ENCODE measurements at regions not wholly inside any gene's neighbourhood (a gene's known extent, or its start where the extent isn't known, plus 50 kb on each side); places are given as distances from the start of the nearest gene placed in this dataset.

DNA sequence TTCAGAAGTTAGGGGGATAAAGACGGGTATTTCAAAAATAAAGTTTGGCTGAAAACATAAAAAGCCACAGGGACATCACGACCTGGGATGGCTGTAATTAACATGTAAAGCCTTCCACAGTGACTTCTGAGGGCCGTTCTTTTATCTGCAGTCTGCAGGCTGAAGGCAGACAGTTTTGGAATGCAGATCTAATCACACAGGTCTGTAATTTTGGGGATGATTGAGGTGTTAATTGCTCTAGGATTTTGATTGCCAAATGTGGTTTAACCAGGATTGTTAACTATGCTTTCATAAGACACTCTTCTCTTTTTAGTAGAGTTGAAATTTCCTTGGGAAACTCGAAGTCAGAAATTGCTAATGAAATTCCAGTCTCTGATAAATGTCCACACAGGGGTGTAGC lies 355.5 kb downstream of the ATP23 start:
- Histone ChIP-seq H3K79me2 (ENCODE audit: insufficient read depth) (no peaks in the 10 kb centered on the region), H3K9ac (no peak overlapping the region), H3F3A (replicated peaks; ENCODE audit: insufficient read depth) (no peaks in the 10 kb centered on the region), H3K4me2 (no peak overlapping the region), H4K20me1 (ENCODE audit: insufficient read depth) (no peaks in the 10 kb centered on the region), H3K27me3 (ENCODE audit: insufficient read depth) (peaks cover 14% of the 10 kb centered on the region; the same call in 1 of the 2 replicates), H3K27ac (ENCODE audit: low read depth in 2 of 2, low read length in 1 of 2) (no peak overlapping the region), H3K36me3 (replicated peaks in 1 of 2; ENCODE audit: control insufficient read depth in 1 of 2, insufficient read depth in 2 of 2, low read length in 1 of 2) (no peaks in the 10 kb centered on the region), H2AFZ (ENCODE audit: low read depth) (no peak overlapping the region), H3K9me3 (no peaks in the 10 kb centered on the region), H3K4me1 (ENCODE audit: control insufficient read depth in 1 of 2, insufficient read depth in 2 of 2, low read depth in 1 of 2, low read length in 1 of 2) (no peaks in the 10 kb centered on the region; a peak in 1 of 4 replicates), H3K9me2 (no peaks in the 10 kb centered on the region), H3K4me3 (ENCODE audit: low read depth in 2 of 2, low read length in 1 of 2) (no peak overlapping the region)
- TF ChIP-seq, protein P1, sequence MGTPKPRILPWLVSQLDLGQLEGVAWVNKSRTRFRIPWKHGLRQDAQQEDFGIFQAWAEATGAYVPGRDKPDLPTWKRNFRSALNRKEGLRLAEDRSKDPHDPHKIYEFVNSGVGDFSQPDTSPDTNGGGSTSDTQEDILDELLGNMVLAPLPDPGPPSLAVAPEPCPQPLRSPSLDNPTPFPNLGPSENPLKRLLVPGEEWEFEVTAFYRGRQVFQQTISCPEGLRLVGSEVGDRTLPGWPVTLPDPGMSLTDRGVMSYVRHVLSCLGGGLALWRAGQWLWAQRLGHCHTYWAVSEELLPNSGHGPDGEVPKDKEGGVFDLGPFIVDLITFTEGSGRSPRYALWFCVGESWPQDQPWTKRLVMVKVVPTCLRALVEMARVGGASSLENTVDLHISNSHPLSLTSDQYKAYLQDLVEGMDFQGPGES (IDR thresholded peaks at IDR 0.05; ENCODE audit: low read depth, low read length), result no peak
- no peak for TF ChIP-seq FOSL2 (IDR thresholded peaks at IDR 0.05; ENCODE audit: borderline replicate concordance, low read depth)
- no peak for TF ChIP-seq GABPA (IDR thresholded peaks at IDR 0.05; ENCODE audit: low read depth)
- TF ChIP-seq ELF1 (IDR thresholded peaks at IDR 0.05), result no peak
- TF ChIP-seq MEF2A (IDR thresholded peaks at IDR 0.05; ENCODE audit: borderline replicate concordance, low read depth), result no peak
- no peak for TF ChIP-seq FOXJ3 (CRISPR knock-in tag; IDR thresholded peaks at IDR 0.05)
- TF ChIP-seq RXRA (IDR thresholded peaks at IDR 0.05; ENCODE audit: borderline replicate concordance, low read depth), result no peak
- no peak for TF ChIP-seq MXI1 (IDR thresholded peaks at IDR 0.05; ENCODE audit: low read depth, low read length)
- POLR2A ChIA-PET, result no interaction called here
- DNase-seq, result no peak
- 18% methylated on average over 4 of the region's 4 CpGs for WGBS (ENCODE audit: low lambda C conversion rate)
- CTCF ChIA-PET, result no interaction called here

DNA sequence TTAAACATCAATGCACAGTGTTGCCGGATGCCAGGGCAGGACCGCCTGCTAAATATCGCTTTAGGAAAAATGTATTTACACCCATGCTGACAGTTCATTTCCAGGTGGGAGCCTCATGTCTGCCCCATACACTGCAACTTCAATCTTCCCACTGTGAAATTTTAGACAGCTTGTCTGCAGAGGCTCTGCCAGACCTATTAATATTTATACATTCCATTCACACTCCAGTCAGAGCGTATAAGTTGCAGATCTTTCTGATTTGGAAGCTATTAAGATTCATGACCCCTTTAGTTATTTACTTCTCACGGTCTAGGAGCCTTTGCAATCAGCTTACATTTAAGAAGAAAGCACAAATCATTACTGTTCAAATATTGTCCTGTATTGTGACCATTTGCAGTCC lies 357.4 kb downstream of the ATP23 start:
- Histone ChIP-seq H3K9ac (no peak overlapping the region), H3K4me2 (no peak overlapping the region), H3K4me1 (ENCODE audit: control insufficient read depth in 1 of 2, insufficient read depth in 2 of 2, low read depth in 1 of 2, low read length in 1 of 2) (no peaks in the 10 kb centered on the region; a peak in 1 of 4 replicates), H3K27ac (ENCODE audit: low read depth in 2 of 2, low read length in 1 of 2) (no peak overlapping the region), H2AFZ (ENCODE audit: low read depth) (no peak overlapping the region), H3K9me2 (no peaks in the 10 kb centered on the region), H3K4me3 (ENCODE audit: low read depth in 2 of 2, low read length in 1 of 2) (no peak overlapping the region), H3K27me3 (ENCODE audit: insufficient read depth) (peaks cover 23% of the 10 kb centered on the region; the same call in 1 of the 2 replicates), H3F3A (replicated peaks; ENCODE audit: insufficient read depth) (no peaks in the 10 kb centered on the region), H3K36me3 (replicated peaks in 1 of 2; ENCODE audit: control insufficient read depth in 1 of 2, insufficient read depth in 2 of 2, low read length in 1 of 2) (no peaks in the 10 kb centered on the region), H4K20me1 (ENCODE audit: insufficient read depth) (no peaks in the 10 kb centered on the region), H3K79me2 (ENCODE audit: insufficient read depth) (no peaks in the 10 kb centered on the region), H3K9me3 (no peaks in the 10 kb centered on the region)
- CTCF ChIA-PET, result no interaction called here
- POLR2A ChIA-PET, result no interaction called here
- WGBS (ENCODE audit: low lambda C conversion rate), result 17% methylated on average over 5 of the region's 5 CpGs
- no peak for DNase-seq
- no peak for TF ChIP-seq FOXJ3 (CRISPR knock-in tag; IDR thresholded peaks at IDR 0.05)
- TF ChIP-seq, protein P2, sequence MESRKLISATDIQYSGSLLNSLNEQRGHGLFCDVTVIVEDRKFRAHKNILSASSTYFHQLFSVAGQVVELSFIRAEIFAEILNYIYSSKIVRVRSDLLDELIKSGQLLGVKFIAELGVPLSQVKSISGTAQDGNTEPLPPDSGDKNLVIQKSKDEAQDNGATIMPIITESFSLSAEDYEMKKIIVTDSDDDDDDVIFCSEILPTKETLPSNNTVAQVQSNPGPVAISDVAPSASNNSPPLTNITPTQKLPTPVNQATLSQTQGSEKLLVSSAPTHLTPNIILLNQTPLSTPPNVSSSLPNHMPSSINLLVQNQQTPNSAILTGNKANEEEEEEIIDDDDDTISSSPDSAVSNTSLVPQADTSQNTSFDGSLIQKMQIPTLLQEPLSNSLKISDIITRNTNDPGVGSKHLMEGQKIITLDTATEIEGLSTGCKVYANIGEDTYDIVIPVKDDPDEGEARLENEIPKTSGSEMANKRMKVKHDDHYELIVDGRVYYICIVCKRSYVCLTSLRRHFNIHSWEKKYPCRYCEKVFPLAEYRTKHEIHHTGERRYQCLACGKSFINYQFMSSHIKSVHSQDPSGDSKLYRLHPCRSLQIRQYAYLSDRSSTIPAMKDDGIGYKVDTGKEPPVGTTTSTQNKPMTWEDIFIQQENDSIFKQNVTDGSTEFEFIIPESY (IDR thresholded peaks at IDR 0.05; ENCODE audit: borderline replicate concordance, low read depth), result no peak
- TF ChIP-seq, protein P3, sequence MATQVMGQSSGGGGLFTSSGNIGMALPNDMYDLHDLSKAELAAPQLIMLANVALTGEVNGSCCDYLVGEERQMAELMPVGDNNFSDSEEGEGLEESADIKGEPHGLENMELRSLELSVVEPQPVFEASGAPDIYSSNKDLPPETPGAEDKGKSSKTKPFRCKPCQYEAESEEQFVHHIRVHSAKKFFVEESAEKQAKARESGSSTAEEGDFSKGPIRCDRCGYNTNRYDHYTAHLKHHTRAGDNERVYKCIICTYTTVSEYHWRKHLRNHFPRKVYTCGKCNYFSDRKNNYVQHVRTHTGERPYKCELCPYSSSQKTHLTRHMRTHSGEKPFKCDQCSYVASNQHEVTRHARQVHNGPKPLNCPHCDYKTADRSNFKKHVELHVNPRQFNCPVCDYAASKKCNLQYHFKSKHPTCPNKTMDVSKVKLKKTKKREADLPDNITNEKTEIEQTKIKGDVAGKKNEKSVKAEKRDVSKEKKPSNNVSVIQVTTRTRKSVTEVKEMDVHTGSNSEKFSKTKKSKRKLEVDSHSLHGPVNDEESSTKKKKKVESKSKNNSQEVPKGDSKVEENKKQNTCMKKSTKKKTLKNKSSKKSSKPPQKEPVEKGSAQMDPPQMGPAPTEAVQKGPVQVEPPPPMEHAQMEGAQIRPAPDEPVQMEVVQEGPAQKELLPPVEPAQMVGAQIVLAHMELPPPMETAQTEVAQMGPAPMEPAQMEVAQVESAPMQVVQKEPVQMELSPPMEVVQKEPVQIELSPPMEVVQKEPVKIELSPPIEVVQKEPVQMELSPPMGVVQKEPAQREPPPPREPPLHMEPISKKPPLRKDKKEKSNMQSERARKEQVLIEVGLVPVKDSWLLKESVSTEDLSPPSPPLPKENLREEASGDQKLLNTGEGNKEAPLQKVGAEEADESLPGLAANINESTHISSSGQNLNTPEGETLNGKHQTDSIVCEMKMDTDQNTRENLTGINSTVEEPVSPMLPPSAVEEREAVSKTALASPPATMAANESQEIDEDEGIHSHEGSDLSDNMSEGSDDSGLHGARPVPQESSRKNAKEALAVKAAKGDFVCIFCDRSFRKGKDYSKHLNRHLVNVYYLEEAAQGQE (IDR thresholded peaks at IDR 0.05; ENCODE audit: low read depth, low read length), result no peak
- no peak for TF ChIP-seq ELF1 (IDR thresholded peaks at IDR 0.05)
- TF ChIP-seq, protein P4, sequence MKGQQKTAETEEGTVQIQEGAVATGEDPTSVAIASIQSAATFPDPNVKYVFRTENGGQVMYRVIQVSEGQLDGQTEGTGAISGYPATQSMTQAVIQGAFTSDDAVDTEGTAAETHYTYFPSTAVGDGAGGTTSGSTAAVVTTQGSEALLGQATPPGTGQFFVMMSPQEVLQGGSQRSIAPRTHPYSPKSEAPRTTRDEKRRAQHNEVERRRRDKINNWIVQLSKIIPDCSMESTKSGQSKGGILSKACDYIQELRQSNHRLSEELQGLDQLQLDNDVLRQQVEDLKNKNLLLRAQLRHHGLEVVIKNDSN (IDR thresholded peaks at IDR 0.05; ENCODE audit: borderline replicate concordance, low read depth), result no peak
- TF ChIP-seq RFX5 (IDR thresholded peaks at IDR 0.05; ENCODE audit: low read length), result no peak
- TF ChIP-seq, protein P5, sequence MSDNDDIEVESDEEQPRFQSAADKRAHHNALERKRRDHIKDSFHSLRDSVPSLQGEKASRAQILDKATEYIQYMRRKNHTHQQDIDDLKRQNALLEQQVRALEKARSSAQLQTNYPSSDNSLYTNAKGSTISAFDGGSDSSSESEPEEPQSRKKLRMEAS (IDR thresholded peaks at IDR 0.05; ENCODE audit: low read depth), result no peak
- TF ChIP-seq TCF12 (IDR thresholded peaks at IDR 0.05), result no peak
- no peak for TF ChIP-seq RAD21 (IDR thresholded peaks at IDR 0.05; ENCODE audit: low read length)
- no peak for TF ChIP-seq CHD2 (IDR thresholded peaks at IDR 0.05; ENCODE audit: low read length, partially characterized antibody)
- no peak for TF ChIP-seq SIN3A (IDR thresholded peaks at IDR 0.05; ENCODE audit: borderline replicate concordance, low read depth, low read length)
- TF ChIP-seq MXI1 (IDR thresholded peaks at IDR 0.05; ENCODE audit: low read depth, low read length), result no peak
- TF ChIP-seq SMC3 (IDR thresholded peaks at IDR 0.05; ENCODE audit: low read depth, low read length), result no peak
- TF ChIP-seq TAF1 (IDR thresholded peaks at IDR 0.05; ENCODE audit: borderline replicate concordance, low read depth, low read length), result no peak
- no peak for TF ChIP-seq YY1 (IDR thresholded peaks at IDR 0.05; ENCODE audit: low read depth)
- TF ChIP-seq GATA2 (CRISPR knock-in tag; IDR thresholded peaks at IDR 0.05), result no peak
- no peak for TF ChIP-seq NFIC (IDR thresholded peaks at IDR 0.05; ENCODE audit: borderline replicate concordance)
- TF ChIP-seq TEAD4 (IDR thresholded peaks at IDR 0.05; ENCODE audit: borderline replicate concordance, insufficient read depth), result no peak
